ENCODE measurements at regions not wholly inside any gene's neighbourhood (a gene's known extent, or its start where the extent isn't known, plus 50 kb on each side); places are given as distances from the start of the nearest gene placed in this dataset.

DNA sequence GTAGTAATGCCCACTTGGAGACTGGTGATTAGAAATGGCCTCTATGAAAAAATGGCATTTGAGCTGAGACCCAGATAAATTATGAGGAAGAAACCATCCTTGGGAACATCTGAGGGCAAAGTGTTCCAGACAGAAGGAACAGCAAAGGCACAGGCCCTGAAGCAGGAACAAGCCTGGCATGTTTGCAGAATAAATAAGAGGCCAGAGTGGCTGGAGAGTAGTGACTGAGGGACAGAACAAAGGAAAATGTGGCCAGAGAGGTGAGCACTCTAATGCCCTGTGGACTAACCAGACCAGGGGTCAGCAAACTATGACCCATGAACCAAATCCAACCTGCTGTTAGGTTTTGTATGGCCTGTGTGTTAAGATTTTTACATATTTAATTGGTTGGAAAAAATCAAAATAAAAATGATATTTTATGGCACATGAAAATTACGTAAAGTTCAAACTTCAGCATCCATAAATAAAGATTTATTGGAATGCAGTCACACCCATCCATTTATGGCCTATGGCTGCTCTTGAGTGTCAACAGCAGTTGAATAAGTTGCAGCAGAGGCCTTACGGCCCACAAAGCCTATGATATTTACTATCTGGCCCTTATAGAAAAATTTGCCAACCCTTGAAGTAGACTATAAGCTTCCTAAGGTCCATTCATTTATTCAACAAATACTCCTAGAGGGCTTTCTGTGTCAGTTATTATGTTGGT is 210.0 kb upstream of the TOX3 start:
- TF ChIP-seq CEBPB (IDR thresholded peaks at IDR 0.05; ENCODE audit: low read depth) (no peak), EZH2phosphoT487 (IDR thresholded peaks at IDR 0.05; ENCODE audit: borderline replicate concordance) (no peak)
- TF ChIP-seq, protein P1, sequence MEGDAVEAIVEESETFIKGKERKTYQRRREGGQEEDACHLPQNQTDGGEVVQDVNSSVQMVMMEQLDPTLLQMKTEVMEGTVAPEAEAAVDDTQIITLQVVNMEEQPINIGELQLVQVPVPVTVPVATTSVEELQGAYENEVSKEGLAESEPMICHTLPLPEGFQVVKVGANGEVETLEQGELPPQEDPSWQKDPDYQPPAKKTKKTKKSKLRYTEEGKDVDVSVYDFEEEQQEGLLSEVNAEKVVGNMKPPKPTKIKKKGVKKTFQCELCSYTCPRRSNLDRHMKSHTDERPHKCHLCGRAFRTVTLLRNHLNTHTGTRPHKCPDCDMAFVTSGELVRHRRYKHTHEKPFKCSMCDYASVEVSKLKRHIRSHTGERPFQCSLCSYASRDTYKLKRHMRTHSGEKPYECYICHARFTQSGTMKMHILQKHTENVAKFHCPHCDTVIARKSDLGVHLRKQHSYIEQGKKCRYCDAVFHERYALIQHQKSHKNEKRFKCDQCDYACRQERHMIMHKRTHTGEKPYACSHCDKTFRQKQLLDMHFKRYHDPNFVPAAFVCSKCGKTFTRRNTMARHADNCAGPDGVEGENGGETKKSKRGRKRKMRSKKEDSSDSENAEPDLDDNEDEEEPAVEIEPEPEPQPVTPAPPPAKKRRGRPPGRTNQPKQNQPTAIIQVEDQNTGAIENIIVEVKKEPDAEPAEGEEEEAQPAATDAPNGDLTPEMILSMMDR (IDR thresholded peaks at IDR 0.05 in 2 of 3, conservative IDR thresholded peaks at IDR 0.05 in 1 of 3; ENCODE audit: borderline replicate concordance in 1 of 3, insufficient read depth in 1 of 3, low read depth in 2 of 3, low read length in 2 of 3) = no peak

All from HCT116 (cell line).